ENCODE measurements at regions not wholly inside any gene's neighbourhood (a gene's known extent, or its start where the extent isn't known, plus 50 kb on each side); places are given as distances from the start of the nearest gene placed in this dataset.

DNA sequence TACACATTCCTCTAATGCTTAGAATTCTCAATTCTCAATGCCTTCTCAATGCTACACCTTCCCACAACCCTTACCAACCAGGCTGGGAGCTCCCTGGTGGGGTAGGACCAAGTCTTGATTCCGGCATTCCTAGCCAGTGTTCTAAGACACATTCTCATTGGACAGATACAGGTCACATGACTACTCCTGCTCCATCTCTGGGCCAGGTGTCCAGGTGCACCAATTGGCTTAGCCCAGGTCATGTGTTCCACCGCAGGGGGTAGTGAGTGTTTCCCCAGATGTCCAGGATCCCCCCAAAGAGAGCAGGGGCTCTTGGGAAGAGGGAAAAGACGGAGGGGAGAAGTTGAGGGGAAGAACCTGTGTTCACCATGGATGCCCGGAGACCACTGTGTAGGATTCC lies 58.7 kb upstream of the MLN start:
- DNase-seq: no peak

- DNase-seq: no peak
Measured at GRCh38 chr6:33861722-33862121, 57.9 kb upstream of the MLN start.

GRCh38 chr6:33860706-33861474 lies 57.1 kb upstream of the MLN start:
- DNase-seq: no peak

GRCh38 chr6:33860006-33860405 lies 56.2 kb upstream of the MLN start:
- DNase-seq: no peak

GRCh38 chr6:33858804-33859505 lies 55.2 kb upstream of the MLN start:
- no peak for DNase-seq

GRCh38 chr6:33857932-33858475 lies 54.2 kb upstream of the MLN start:
- no peak for DNase-seq

GRCh38 chr6:33857093-33857931 lies 53.5 kb upstream of the MLN start:
- DNase-seq: peak; percentile 18

- DNase-seq: peak; percentile 45
Measured at GRCh38 chr6:33856655-33857054, 52.9 kb upstream of the MLN start.

DNA sequence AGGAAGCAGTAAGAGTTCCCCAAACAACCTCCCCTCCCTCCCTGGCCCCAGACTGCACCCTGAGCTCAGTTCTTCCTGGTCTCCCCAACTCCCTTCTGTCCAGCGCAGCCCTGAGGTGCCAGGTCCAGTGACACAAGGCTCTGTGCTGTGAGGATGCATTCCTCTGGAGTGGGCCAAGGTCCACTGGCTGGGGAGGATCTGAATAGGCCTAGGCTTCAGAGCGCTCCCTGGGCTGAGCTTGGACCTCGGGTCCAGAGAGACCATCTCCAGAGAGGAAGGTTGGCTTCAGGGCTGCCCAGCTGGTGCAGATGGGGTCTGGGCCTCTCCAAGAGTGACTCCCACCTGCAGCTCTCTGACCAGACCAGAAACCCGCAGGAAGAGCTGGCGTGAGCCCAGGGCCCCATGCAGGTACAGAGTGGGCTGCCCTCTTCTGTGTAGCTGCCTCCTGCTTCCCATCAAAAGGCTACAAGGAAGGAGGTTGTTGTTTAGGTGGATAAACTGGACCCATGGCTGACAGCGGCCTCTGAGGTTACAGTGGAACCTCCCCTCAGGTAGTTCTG lies 52.3 kb upstream of the MLN start:
- DNase-seq: no peak

GRCh38 chr6:33854572-33855030 lies 50.8 kb upstream of the MLN start:
- DNase-seq: no peak

DNA sequence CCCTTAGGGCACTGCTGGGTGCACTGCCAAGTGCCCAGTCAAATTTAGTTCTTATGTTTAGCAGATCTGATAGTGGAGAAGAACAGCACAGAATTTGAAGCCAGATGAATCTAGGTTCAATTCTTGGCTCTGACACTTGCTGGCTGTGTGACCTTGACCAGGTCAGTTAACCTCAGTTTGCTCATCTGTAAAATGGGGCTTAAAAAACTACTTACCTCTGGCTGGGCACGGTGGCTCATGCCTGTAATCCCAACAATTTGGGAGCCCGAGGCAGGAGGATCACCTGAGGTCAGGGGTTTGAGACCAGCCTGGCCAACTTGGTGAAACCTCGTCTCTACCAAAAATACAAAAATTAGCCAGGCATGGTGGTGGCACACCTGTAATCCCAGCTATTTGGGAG lies 49.9 kb upstream of the MLN start:
- DNase-seq: no peak
